Lung (tissue), 11 donors: ENCODE measurements at regions not wholly inside any gene's neighbourhood (a gene's known extent, or its start where the extent isn't known, plus 50 kb on each side); places are given as distances from the start of the nearest gene placed in this dataset.
"Not testable (repeated sequence)": the region's sequence is repeated elsewhere in the genome, so short reads cannot be mapped to it uniquely, and the experiment has no call there.

ENCODE experiments used
- ATAC-seq: fragments of 200-7000 bp; cut with Tn5 transposase; one replicate; pipeline ENCODE4 v1.9.1; 2020; ENCODE audit warnings: moderate number of reproducible peaks; ENCODE audit not compliant: insufficient read depth, low FRiP score
- DNase-seq, 3 donors: peaks; one replicate each; pipeline ENCODE4 v3.0.0-alpha.2; 2013 to 2017
- H3K27ac ChIP-seq, 2 donors: one replicate each; pipeline ENCODE4 v1.5.1; 2013; ENCODE audit warnings: mild to moderate bottlenecking in 2 of 2, moderate library complexity in 2 of 2, control low read depth in 1 of 2, inconsistent platforms in 1 of 2, low read depth in 1 of 2, low read length in 1 of 2
- H3K27me3 ChIP-seq, 3 donors: one replicate each; pipeline ENCODE4 v1.5.1; 2013; ENCODE audit warnings: low read length in 2 of 3; ENCODE audit not compliant: control insufficient read depth in 3 of 3, insufficient read depth in 3 of 3
- H3K36me3 ChIP-seq, 4 donors: one replicate each; pipeline ENCODE4 v1.5.1; 2013; ENCODE audit warnings: low read length in 4 of 4, mild to moderate bottlenecking in 1 of 4, moderate library complexity in 1 of 4; ENCODE audit not compliant: control insufficient read depth in 4 of 4, insufficient read depth in 4 of 4
- H3K4me1 ChIP-seq, 5 donors: one replicate each; pipeline ENCODE4 v1.5.1; 2013; ENCODE audit warnings: low read length in 5 of 5, mild to moderate bottlenecking in 2 of 5, moderate library complexity in 1 of 5; ENCODE audit not compliant: control insufficient read depth in 5 of 5, insufficient read depth in 5 of 5
- H3K4me3 ChIP-seq: one replicate; pipeline ENCODE4 v1.5.1; 2013; ENCODE audit warnings: mild to moderate bottlenecking, control low read depth, moderate library complexity
- H3K9ac ChIP-seq, 2 donors: one replicate each; pipeline ENCODE4 v1.5.1; 2013; ENCODE audit warnings: low read length in 2 of 2, control low read depth in 1 of 2; ENCODE audit not compliant: insufficient read depth in 1 of 2
- H3K9me3 ChIP-seq, 4 donors: one replicate each; pipeline ENCODE4 v1.5.1; 2013; ENCODE audit warnings: low read length in 3 of 4, mild to moderate bottlenecking in 1 of 4, moderate library complexity in 1 of 4; ENCODE audit not compliant: control insufficient read depth in 4 of 4, insufficient read depth in 3 of 4
- WGBS, 2 donors: extraction: QIAGEN DNeasy Blood & Tissue Kit; methylation state at CpG; one replicate each; pipeline ENCODE4 v1.1.7; 2013; 5-methylcytosine and 5-hydroxymethylcytosine counted together
- TF ChIP-seq, protein P1 (sequence below): IDR thresholded peaks from 2 replicates; pipeline ENCODE4 v1.5.1; 2012; ENCODE audit warnings: mild to moderate bottlenecking; ENCODE audit errors: control extremely low read depth, extremely low read depth
- donor health status: control.
- donor health status: control.
- donor health status: Bipolar disorder and iron deficiency.
- donor health status: healthy.
- donor health status: DM: yes; HTN: yes; CAD: no.

DNA sequence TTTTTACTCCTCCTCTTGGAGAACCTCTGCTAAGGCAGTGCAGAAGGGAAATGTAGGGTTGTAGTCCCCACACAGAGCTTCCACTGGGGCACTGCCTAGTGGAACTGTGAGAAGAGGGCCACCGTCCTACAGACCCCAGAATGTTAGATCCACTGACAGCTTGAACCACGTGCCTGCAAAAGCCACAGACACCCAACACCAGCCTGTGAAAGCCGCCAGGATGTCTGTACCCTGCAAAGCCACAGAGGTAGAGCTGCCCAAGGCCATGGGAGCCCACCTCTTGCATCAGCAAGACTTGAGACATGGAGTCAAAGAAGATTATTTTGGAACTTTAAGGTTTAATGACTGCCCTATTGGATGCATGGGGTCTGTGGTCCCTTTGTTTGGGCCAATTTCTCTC, 112.1 kb downstream of the RSL24D1 start:
- H3K27ac ChIP-seq = no peak overlapping the region
- H3K9me3 ChIP-seq = no peaks in the 10 kb centered on the region
- WGBS, 2 donors = 70 to 83% methylated on average over 3 of the region's 3 CpGs
- no peaks in the 10 kb centered on the region for H3K4me1 ChIP-seq
- ATAC-seq (no peak), DNase-seq (no peak)
- TF ChIP-seq, protein P1, sequence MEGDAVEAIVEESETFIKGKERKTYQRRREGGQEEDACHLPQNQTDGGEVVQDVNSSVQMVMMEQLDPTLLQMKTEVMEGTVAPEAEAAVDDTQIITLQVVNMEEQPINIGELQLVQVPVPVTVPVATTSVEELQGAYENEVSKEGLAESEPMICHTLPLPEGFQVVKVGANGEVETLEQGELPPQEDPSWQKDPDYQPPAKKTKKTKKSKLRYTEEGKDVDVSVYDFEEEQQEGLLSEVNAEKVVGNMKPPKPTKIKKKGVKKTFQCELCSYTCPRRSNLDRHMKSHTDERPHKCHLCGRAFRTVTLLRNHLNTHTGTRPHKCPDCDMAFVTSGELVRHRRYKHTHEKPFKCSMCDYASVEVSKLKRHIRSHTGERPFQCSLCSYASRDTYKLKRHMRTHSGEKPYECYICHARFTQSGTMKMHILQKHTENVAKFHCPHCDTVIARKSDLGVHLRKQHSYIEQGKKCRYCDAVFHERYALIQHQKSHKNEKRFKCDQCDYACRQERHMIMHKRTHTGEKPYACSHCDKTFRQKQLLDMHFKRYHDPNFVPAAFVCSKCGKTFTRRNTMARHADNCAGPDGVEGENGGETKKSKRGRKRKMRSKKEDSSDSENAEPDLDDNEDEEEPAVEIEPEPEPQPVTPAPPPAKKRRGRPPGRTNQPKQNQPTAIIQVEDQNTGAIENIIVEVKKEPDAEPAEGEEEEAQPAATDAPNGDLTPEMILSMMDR = no peak
- no peak overlapping the region for H3K4me3 ChIP-seq
- no peaks in the 10 kb centered on the region for H3K27me3 ChIP-seq
- H3K9ac ChIP-seq = no peak overlapping the region
- H3K36me3 ChIP-seq = no peaks in the 10 kb centered on the region

DNA sequence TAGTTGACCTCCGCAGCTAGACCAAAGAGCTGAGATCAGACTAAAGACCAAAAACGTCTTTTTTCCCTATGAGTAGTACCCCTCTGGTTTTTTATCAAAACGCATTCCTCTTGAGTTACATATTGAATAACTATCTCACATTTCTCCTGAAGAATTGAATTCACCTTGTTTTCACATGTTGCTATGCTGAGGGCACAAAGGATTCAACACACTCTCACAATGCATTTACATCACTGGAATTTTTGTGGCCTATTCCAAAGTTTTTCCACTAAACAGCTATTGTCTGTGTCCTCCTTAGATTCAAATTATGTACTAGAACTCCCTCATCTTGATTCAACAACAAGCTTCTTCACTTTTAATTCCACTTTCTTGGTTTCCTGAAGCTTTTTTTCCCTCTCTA, 112.5 kb downstream of the RSL24D1 start:
- Histone ChIP-seq H3K9me3 (no peaks in the 10 kb centered on the region), H3K9ac (no peak overlapping the region), H3K4me1 (no peaks in the 10 kb centered on the region), H3K27me3 (no peaks in the 10 kb centered on the region), H3K36me3 (no peaks in the 10 kb centered on the region), H3K27ac (no peak overlapping the region), H3K4me3 (no peak overlapping the region)
- ATAC-seq (no peak), DNase-seq (no peak)
- 76 to 88% methylated on average over 3 of the region's 3 CpGs for WGBS, 2 donors
- TF ChIP-seq, protein P1 = no peak

DNA sequence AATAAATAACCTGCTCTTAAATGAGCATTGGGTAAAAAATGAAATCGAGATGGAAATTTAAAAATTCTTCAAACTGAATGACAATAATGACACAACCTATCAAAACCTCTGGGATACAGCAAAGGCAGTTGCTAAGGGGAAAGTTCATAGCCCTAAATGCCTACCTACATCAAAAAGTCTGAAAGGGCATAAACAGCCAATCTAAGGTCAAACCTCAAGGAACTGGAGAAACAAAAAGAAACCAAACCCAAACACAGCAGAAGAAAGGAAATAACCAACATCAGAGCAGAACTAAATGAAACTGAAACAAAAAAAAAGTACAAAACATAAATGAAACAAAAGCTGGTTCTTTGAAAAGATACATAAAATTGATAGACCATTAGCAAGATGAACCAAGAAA, 119.7 kb downstream of the RSL24D1 start:
- DNase-seq, H3K9me3 ChIP-seq, H3K27me3 ChIP-seq, H3K27ac ChIP-seq, H3K36me3 ChIP-seq, H3K9ac ChIP-seq, ATAC-seq, H3K4me1 ChIP-seq, H3K4me3 ChIP-seq: not testable (repeated sequence)
- WGBS, 2 donors = 88 to 93% methylated on average over 1 of the region's 1 CpG

DNA sequence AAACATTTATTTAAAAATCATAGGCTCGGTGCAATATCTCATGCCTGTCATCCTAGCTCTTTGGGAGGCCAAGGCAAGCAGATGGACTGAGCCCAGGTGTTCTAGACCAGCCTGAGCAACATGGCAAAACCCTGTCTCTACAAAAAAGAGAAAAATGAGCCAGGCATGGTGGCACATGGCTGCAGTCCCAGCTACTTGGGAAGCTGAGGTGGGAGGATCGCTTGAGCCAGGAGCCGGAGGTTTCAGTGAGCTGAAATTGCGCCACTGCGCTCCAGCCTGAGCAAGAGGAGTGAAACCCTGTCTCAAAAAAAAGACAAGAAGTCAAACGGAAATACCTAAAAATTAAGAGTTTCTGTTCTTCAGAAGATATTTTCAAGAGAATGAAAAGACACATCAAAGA, 122.3 kb downstream of the RSL24D1 start:
- Histone ChIP-seq H3K4me1 (no peaks in the 10 kb centered on the region), H3K9me3 (no peaks in the 10 kb centered on the region), H3K9ac (no peak overlapping the region), H3K27me3 (no peaks in the 10 kb centered on the region), H3K27ac (no peak overlapping the region), H3K36me3 (no peaks in the 10 kb centered on the region), H3K4me3 (no peak overlapping the region)
- ATAC-seq (no peak), DNase-seq (no peak)
- TF ChIP-seq, protein P1 = no peak
- 90 to 95% methylated on average over 6 of the region's 6 CpGs for WGBS, 2 donors

DNA sequence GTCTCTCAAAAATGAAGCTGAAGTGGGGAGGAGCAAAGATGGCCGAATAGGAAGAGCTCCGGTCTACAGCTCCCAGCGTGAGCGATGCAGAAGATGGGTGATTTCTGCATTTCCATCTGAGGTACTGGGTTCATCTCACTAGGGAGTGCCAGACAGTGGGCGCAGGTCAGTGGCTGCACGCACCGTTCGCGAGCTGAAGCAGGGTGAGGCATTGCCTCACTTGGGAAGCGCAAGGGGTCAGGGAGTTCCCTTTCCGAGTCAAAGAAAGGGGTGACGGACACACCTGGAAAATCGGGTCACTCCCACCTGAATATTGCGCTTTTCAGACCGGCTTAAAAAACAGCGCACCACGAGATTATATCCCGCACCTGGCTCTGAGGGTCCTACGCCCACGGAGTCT, 132.8 kb downstream of the RSL24D1 start:
- not testable (repeated sequence) for DNase-seq

More for the DNA sequence above, 132.8 kb downstream of the RSL24D1 start:
- H3K9ac ChIP-seq, H3K27ac ChIP-seq, H3K27me3 ChIP-seq, H3K36me3 ChIP-seq, H3K4me1 ChIP-seq, H3K4me3 ChIP-seq, H3K9me3 ChIP-seq, ATAC-seq: not testable (repeated sequence)
- 92 to 95% methylated on average over 17 to 19 of the region's 20 CpGs for WGBS, 2 donors
